Right lobe of liver (tissue), 6 donors: ENCODE measurements at regions not wholly inside any gene's neighbourhood (a gene's known extent, or its start where the extent isn't known, plus 50 kb on each side); places are given as distances from the start of the nearest gene placed in this dataset.

Source experiments
- ATAC-seq, 4 donors: fragments of 200-7000 bp; cut with Tn5 transposase; one replicate each; pipeline ENCODE4 v1.9.1; 2020; ENCODE audit warnings: mild to moderate bottlenecking in 4 of 4, moderate library complexity in 4 of 4
- DNase-seq, 3 donors: peaks; one replicate each; pipeline ENCODE4 v3.0.0-alpha.2; 2020
- H3K27ac ChIP-seq, 3 donors: fragments of 200-600 bp; one replicate each; pipeline ENCODE4 v1.8.0; 2022
- H3K27me3 ChIP-seq, 2 donors: fragments of 200-600 bp; one replicate each; pipeline ENCODE4 v1.8.0; 2022
- H3K36me3 ChIP-seq, 4 donors: fragments of 200-600 bp; sonication (generic) in 1 of 4; one replicate each; pipeline versions ENCODE4 v1.5.1 to v1.8.0; 2017 to 2022; ENCODE audit warnings: control low read depth in 1 of 4
- H3K4me1 ChIP-seq, 4 donors: fragments of 200-600 bp; sonication (generic) in 1 of 4; one replicate each; pipeline versions ENCODE4 v1.5.1 to v1.8.0; 2017 to 2022; ENCODE audit warnings: control low read depth in 1 of 4
- H3K4me3 ChIP-seq, 3 donors: fragments of 200-600 bp; one replicate each; pipeline ENCODE4 v1.8.0; 2022
- H3K9me3 ChIP-seq, 4 donors: fragments of 200-600 bp; sonication (generic) in 1 of 4; one replicate each; pipeline versions ENCODE4 v1.5.1 to v1.8.0; 2017 to 2022; ENCODE audit warnings: control low read depth in 1 of 4
- CTCF ChIP-seq, 4 donors: fragments of 200-600 bp in 3 of 4; fragments of 450-650 bp in 1 of 4; IDR thresholded peaks; one replicate each; pipeline versions ENCODE4 v1.5.1 to v1.8.0; 2016 to 2022; ENCODE audit warnings: antibody characterized with exemption in 4 of 4, mild to moderate bottlenecking in 2 of 4
- POLR2A ChIP-seq: fragments of 450-650 bp; IDR thresholded peaks from one replicate; pipeline ENCODE4 v1.6.1; 2017; ENCODE audit warnings: antibody characterized with exemption, mild to moderate bottlenecking
- whole genome bisulfite sequencing: methylation state at CpG from one replicate; pipeline ENCODE4 v1.1.6; 2018; ENCODE audit warnings: low coverage, low lambda C conversion rate; ENCODE audit not compliant: insufficient coverage; ENCODE audit errors: missing lambda C conversion rate; 5-methylcytosine and 5-hydroxymethylcytosine counted together
- intact Hi-C, 2 donors: fragments of 100-400 bp; cut with DNase I; formaldehyde crosslinking; loops; one replicate each; pipeline versions ENCODE4 v1.11.2 to v1.14.1; 2022
- donor health status: DM: no; HTN: yes; CAD: no.
- donor health status: DM: no; HTN: no; CAD: no.
- donor health status: DM: no; HTN: no; CAD: no.
- donor health status: DM: no; HTN: yes; CAD: no.
- donor health status: DM: no; HTN: yes; CAD: no.

- Histone ChIP-seq H3K27ac (no peak overlapping the region), H3K4me1 (no peaks in the 10 kb centered on the region), H3K9me3 (no peaks in the 10 kb centered on the region), H3K27me3 (no peaks in the 10 kb centered on the region), H3K4me3 (no peak overlapping the region), H3K36me3 (no peaks in the 10 kb centered on the region)
- intact Hi-C loops, result no loop called here
- ATAC-seq, result no peak
- no peak for DNase-seq
- TF ChIP-seq CTCF (IDR thresholded peaks at IDR 0.05) (no peak), POLR2A (no peak)
- 85% methylated on average over 5 of the region's 5 CpGs for WGBS
Observed at GRCh38 chr4:152022543-152022942, 261.7 kb upstream of the GATB start.

- H3K36me3 ChIP-seq, result no peaks in the 10 kb centered on the region
- TF ChIP-seq POLR2A, result no peak
- no peak for TF ChIP-seq CTCF (IDR thresholded peaks at IDR 0.05)
- no peaks in the 10 kb centered on the region for H3K4me1 ChIP-seq
- no peak for ATAC-seq
- H3K4me3 ChIP-seq, result no peak overlapping the region
- intact Hi-C loops, result no loop called here
- 86% methylated on average over 1 of the region's 6 CpGs for WGBS
- no peak for DNase-seq
- no peaks in the 10 kb centered on the region for H3K9me3 ChIP-seq
- no peaks in the 10 kb centered on the region for H3K27me3 ChIP-seq
- no peak overlapping the region for H3K27ac ChIP-seq
Observed at GRCh38 chr4:152021788-152022438, 261.1 kb upstream of the GATB start.

- Histone ChIP-seq H3K4me1 (no peaks in the 10 kb centered on the region), H3K27me3 (no peaks in the 10 kb centered on the region), H3K4me3 (no peak overlapping the region), H3K36me3 (no peaks in the 10 kb centered on the region), H3K9me3 (no peaks in the 10 kb centered on the region), H3K27ac (no peak overlapping the region)
- TF ChIP-seq POLR2A (no peak), CTCF (IDR thresholded peaks at IDR 0.05) (no peak)
- DNase-seq (no peak), ATAC-seq (no peak)
- intact Hi-C loops, result no loop called here
- WGBS, result 67% methylated on average over 5 of the region's 5 CpGs
Observed at GRCh38 chr4:152020073-152020472, 259.3 kb upstream of the GATB start.

- intact Hi-C loops, result no loop called here
- no peak overlapping the region for H3K4me3 ChIP-seq
- H3K27me3 ChIP-seq, result no peaks in the 10 kb centered on the region
- WGBS, result 54% methylated on average over 5 of the region's 5 CpGs
- TF ChIP-seq CTCF (IDR thresholded peaks at IDR 0.05) (no peak), POLR2A (no peak)
- no peaks in the 10 kb centered on the region for H3K9me3 ChIP-seq
- ATAC-seq, result no peak
- H3K27ac ChIP-seq, result no peak overlapping the region
- no peaks in the 10 kb centered on the region for H3K36me3 ChIP-seq
- DNase-seq, result no peak
- no peaks in the 10 kb centered on the region for H3K4me1 ChIP-seq
Observed at GRCh38 chr4:152016303-152016620, 255.5 kb upstream of the GATB start.
